Thoracic aorta (tissue), 2 donors: ENCODE measurements at regions not wholly inside any gene's neighbourhood (a gene's known extent, or its start where the extent isn't known, plus 50 kb on each side); places are given as distances from the start of the nearest gene placed in this dataset.

Experiments used
- ATAC-seq: fragments of 150-250 bp; one replicate; pipeline ENCODE4 v1.8.0; 2017; ENCODE audit warnings: low read depth; ENCODE audit not compliant: insufficient number of reproducible peaks, low FRiP score
- DNase-seq: peaks from one replicate; pipeline ENCODE4 v3.0.0-alpha.2; 2020; ENCODE audit warnings: low spot score
- H3K27ac ChIP-seq, 2 donors: fragments of 200-600 bp; sonication (generic); 1 replicate in 1 of 2; 2 replicates in 1 of 2; pipeline ENCODE4 v1.5.1; 2016; ENCODE audit warnings: mild to moderate bottlenecking in 2 of 2, moderate library complexity in 2 of 2
- H3K27me3 ChIP-seq: fragments of 200-600 bp; sonication (generic); replicated peaks from 2 replicates; pipeline ENCODE4 v1.6.0; 2016; ENCODE audit warnings: mild to moderate bottlenecking; ENCODE audit not compliant: insufficient read depth
- H3K36me3 ChIP-seq: fragments of 200-600 bp; sonication (generic); one replicate; pipeline ENCODE4 v1.5.1; 2016
- H3K4me1 ChIP-seq, 2 donors: fragments of 200-600 bp; sonication (generic); 1 replicate in 1 of 2; 2 replicates in 1 of 2; pipeline versions ENCODE4 v1.5.1 to v1.6.0; 2016; ENCODE audit warnings: low read depth in 2 of 2, mild to moderate bottlenecking in 1 of 2; ENCODE audit not compliant: control insufficient read depth in 1 of 2
- H3K4me3 ChIP-seq: fragments of 200-600 bp; sonication (generic); 2 replicates; pipeline ENCODE4 v1.5.1; 2016; ENCODE audit warnings: mild to moderate bottlenecking
- H3K9me3 ChIP-seq: fragments of 200-600 bp; sonication (generic); 2 replicates; pipeline ENCODE4 v1.5.1; 2016
- TF ChIP-seq, protein P1 (sequence below): fragments of 200-600 bp; sonication (generic); IDR thresholded peaks from one replicate; pipeline ENCODE4 v1.5.1; 2019; ENCODE audit warnings: antibody characterized with exemption

GRCh38 chr2:88815697-88816096 lies 124.2 kb downstream of the RPIA start:
- Histone ChIP-seq H3K9me3 (no peaks in the 10 kb centered on the region), H3K4me1 (no peaks in the 10 kb centered on the region), H3K36me3 (no peaks in the 10 kb centered on the region), H3K4me3 (no peak overlapping the region), H3K27me3 (no peaks in the 10 kb centered on the region), H3K27ac (no peak overlapping the region)
- DNase-seq (no peak), ATAC-seq (no peak)
- TF ChIP-seq, protein P1, sequence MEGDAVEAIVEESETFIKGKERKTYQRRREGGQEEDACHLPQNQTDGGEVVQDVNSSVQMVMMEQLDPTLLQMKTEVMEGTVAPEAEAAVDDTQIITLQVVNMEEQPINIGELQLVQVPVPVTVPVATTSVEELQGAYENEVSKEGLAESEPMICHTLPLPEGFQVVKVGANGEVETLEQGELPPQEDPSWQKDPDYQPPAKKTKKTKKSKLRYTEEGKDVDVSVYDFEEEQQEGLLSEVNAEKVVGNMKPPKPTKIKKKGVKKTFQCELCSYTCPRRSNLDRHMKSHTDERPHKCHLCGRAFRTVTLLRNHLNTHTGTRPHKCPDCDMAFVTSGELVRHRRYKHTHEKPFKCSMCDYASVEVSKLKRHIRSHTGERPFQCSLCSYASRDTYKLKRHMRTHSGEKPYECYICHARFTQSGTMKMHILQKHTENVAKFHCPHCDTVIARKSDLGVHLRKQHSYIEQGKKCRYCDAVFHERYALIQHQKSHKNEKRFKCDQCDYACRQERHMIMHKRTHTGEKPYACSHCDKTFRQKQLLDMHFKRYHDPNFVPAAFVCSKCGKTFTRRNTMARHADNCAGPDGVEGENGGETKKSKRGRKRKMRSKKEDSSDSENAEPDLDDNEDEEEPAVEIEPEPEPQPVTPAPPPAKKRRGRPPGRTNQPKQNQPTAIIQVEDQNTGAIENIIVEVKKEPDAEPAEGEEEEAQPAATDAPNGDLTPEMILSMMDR = no peak

- Histone ChIP-seq H3K27ac (no peak overlapping the region), H3K9me3 (no peaks in the 10 kb centered on the region), H3K4me1 (no peaks in the 10 kb centered on the region), H3K36me3 (no peaks in the 10 kb centered on the region), H3K4me3 (no peak overlapping the region), H3K27me3 (no peaks in the 10 kb centered on the region)
- no peak for DNase-seq
- no peak for ATAC-seq
- TF ChIP-seq, protein P1 = no peak
Observed at GRCh38 chr2:88818381-88818780, 126.9 kb downstream of the RPIA start.

DNA sequence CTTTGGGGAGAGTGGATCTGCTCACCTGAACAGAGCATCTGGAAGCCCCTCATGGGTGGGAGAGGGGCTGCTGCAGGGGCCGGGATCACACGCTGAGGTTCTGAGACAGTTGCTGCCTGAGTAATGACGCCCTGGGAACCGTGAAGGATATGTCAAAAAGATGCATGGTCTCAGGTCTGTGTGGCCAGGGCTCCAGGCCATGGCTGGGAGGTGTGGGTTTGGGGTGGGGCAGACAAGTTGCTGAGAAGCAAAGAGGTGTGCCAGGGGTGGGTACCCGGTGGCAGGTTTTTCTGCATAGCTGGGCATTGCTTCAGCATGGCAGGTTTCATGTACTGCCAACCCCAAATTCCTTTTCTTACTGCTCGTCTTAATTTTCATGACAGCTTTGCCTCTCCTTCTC lies 133.5 kb downstream of the RPIA start:
- Histone ChIP-seq H3K36me3 (no peaks in the 10 kb centered on the region), H3K4me1 (no peaks in the 10 kb centered on the region), H3K27ac (no peak overlapping the region), H3K4me3 (no peak overlapping the region), H3K27me3 (no peaks in the 10 kb centered on the region), H3K9me3 (no peaks in the 10 kb centered on the region)
- no peak for ATAC-seq
- TF ChIP-seq, protein P1 = no peak
- no peak for DNase-seq

DNA sequence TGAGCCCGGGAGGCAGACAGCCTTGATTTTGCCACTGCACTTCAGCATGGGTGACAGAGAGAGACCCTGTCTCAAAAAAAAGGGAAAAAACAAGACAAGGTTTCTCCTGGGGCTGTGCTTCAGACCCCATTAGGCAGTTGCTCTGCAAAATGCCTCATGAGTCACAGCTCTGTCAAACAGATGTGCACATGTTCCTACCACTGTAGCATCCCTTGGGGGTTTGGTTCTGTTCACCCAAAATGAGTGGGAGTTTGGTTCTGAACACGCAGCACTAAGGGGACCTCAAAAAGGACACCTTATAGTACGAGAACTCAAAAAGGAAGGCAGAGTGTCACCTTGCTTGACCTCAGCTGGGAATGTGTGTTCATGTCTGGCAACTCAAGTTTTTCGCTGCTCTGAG lies 134.9 kb downstream of the RPIA start:
- no peaks in the 10 kb centered on the region for H3K27me3 ChIP-seq
- no peak overlapping the region for H3K4me3 ChIP-seq
- no peaks in the 10 kb centered on the region for H3K4me1 ChIP-seq
- ATAC-seq (no peak), DNase-seq (no peak)
- TF ChIP-seq, protein P1 = no peak
- no peak overlapping the region for H3K27ac ChIP-seq
- no peaks in the 10 kb centered on the region for H3K36me3 ChIP-seq
- no peaks in the 10 kb centered on the region for H3K9me3 ChIP-seq

DNA sequence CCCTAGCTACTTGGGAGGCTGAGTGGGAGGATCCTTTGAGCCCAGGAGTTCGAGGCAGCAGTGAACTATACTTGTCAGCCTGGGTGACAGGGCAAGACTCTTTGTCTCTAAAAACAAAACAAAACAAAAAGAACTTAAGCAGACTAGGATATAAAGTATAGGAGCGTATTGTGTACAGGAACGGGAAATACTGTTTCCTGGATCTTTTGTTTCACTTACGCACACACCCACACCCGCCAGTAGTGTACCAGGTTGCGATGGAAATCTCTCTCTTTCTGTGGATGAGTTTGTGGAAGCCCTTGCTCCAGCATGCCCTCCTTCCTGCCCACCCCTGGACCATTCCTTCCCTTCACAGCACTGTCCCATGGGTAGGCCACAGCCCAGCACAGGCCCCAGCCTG lies 136.3 kb downstream of the RPIA start:
- H3K27ac ChIP-seq = no peak overlapping the region

More for the DNA sequence above, 136.3 kb downstream of the RPIA start:
- ATAC-seq = no peak
- Histone ChIP-seq H3K27me3 (no peaks in the 10 kb centered on the region), H3K4me1 (no peaks in the 10 kb centered on the region), H3K36me3 (no peaks in the 10 kb centered on the region), H3K9me3 (no peaks in the 10 kb centered on the region), H3K4me3 (no peak overlapping the region)
- TF ChIP-seq, protein P1 = no peak
- DNase-seq = no peak
